ENCODE measurements at regions not wholly inside any gene's neighbourhood (a gene's known extent, or its start where the extent isn't known, plus 50 kb on each side); places are given as distances from the start of the nearest gene placed in this dataset.
"Not testable (repeated sequence)": the region's sequence is repeated elsewhere in the genome, so short reads cannot be mapped to it uniquely, and the experiment has no call there.

DNA sequence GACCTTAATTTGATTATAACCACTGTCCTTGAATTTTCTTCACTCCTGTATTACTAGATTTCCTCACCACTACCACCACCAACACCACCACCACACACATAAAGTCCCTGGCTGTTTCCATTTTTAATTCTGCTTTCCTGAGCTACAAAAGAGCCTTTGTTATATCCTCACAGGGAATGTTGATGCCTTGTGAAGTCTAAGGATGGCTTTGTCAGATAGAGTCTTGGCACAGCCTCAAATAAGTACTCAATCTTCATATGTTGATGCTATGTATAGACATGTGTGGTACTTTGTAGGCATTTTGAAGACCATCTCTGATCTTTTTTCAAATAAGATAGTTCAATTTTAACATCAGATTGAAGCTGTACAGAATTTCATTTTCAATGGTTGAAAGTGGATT, 1016.7 kb upstream of the LCORL start:
- DNase-seq (ENCODE audit: low spot score) = no peak

GRCh38 chr4:19033816-19034733, 1012.5 kb upstream of the LCORL start:
- no peak for DNase-seq (ENCODE audit: low spot score)

GRCh38 chr4:19030536-19030935, 1009.0 kb upstream of the LCORL start:
- DNase-seq (ENCODE audit: low spot score) = no peak

- DNase-seq (ENCODE audit: low spot score) = no peak
Measured at GRCh38 chr4:19030048-19030447, 1008.5 kb upstream of the LCORL start.

GRCh38 chr4:19026281-19026680, 1004.7 kb upstream of the LCORL start:
- DNase-seq (ENCODE audit: low spot score) = no peak

GRCh38 chr4:19025031-19025430, 1003.5 kb upstream of the LCORL start:
- no peak for DNase-seq (ENCODE audit: low spot score)

GRCh38 chr4:19024047-19024446, 1002.5 kb upstream of the LCORL start:
- DNase-seq (ENCODE audit: low spot score) = no peak

GRCh38 chr4:19021617-19022016, 1000.1 kb upstream of the LCORL start:
- no peak for DNase-seq (ENCODE audit: low spot score)

DNA sequence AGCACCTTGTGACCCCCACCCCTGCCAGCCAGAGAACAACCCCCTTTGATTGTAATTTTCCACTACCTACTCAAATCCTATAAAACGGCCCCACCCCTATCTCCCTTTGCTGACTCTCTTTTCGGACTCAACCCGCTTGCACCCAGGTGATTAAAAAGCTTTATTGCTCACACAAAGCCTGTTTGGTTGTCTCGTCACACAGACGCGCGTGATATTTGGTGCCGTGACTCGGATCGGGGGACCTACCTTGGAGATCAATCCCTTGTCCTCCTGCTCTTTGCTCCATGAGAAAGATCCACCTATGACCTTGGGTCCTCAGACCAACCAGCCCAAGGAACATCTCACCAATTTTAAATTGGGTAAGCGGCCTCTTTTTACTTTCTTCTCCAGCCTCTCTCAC, 995.0 kb upstream of the LCORL start:
- DNase-seq (ENCODE audit: low spot score) = not testable (repeated sequence)

GRCh38 chr4:19014594-19014993, 993.0 kb upstream of the LCORL start:
- no peak for DNase-seq (ENCODE audit: low spot score)

DNA sequence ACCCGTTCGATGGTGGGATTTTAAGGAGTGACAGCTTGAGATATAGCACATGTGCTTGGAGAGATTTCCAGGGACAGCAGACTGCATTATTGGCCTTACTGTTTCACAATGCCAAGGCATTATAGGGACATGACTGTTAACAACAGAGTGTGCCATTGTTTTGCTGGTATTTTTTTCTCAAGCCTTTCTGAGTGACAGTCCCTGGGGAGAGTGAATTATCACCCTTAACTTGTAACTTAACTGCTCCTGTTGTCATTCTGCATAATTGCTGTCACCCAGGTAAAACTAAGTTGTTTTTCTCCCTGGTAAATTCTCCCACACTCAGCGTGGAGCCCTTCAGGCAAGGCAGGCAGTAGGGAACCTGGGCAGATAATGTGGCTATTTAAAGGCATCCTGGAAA, 989.2 kb upstream of the LCORL start:
- no peak for DNase-seq (ENCODE audit: low spot score)

DNA sequence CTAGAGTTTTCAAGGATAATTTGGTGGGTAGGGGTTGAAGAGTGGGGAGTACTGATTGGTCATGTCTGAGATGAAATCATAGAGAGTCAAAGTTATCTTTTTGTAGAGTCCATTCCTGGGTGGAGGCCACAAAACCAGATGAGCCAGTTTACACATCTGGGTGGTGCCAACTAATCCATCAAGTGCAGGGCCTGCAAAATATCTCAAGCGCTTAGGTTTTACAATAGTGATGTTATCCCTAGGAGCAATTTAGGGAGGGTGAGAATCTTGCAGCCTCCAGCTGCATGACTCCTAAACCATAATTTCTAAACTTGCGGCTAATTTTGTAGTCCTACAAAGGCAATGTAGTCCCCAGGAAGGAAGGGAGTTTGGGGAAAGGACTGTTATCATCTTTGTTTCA, 988.3 kb upstream of the LCORL start:
- DNase-seq (ENCODE audit: low spot score) = no peak

- DNase-seq (ENCODE audit: low spot score) = no peak
Measured at GRCh38 chr4:19005211-19005610, 983.7 kb upstream of the LCORL start.

- no peak for DNase-seq (ENCODE audit: low spot score)
Measured at GRCh38 chr4:19002170-19002569, 980.6 kb upstream of the LCORL start.

DNA sequence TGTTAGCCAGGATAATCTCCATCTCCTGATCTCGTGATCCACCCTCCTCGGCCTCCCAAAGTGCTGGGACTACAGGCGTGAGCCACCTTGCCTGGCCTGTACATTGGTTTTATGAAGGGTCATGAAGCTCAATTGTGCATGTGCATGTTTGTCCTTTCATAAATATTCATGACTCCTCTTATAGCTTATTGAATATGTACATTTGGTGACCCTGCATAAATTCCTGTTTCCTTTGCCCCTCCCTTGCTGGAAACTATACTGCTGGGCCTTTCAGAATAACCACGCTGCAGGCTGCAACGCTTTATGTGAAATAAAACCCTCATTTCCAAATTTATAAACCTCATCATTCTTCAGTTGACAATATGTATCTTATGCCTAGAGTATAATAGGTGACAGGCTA, 978.0 kb upstream of the LCORL start:
- DNase-seq (ENCODE audit: low spot score) = no peak

- DNase-seq (ENCODE audit: low spot score) = no peak
Measured at GRCh38 chr4:18981234-18981615, 959.7 kb upstream of the LCORL start.

DNA sequence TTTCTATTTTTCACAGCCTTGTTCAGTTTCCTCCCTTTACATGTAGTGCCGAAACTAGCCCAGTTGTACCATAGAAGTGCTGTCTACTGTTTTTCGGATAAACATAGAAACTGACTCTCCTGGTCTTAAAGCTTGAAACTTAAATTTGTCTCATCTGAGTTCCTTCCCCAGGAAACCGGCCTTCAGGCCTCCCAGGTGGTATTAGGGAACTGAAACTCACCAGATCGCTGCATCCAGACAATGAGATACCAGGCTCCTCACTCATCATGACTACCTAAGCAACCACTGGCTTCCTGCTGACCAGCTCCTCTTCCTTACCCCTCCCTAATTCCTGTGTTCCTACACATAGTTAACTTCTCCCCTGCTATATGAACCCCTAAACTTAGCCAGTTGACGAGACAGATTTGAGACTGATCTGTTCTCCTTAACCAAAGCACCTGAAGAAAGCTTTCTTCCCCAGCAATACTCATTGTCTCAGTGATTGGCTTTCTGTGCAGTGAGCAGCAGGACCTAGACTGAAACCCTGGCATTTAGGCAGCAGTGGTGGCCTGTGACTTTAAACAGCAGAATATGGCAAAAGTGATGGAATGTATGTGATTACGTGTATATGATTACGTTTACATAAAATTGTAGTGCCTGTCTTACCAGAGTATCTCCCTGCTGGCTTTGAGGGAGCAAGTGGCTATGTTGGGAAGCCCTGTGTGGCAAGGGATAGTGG, 959.1 kb upstream of the LCORL start:
- no peak for DNase-seq (ENCODE audit: low spot score)

- no peak for DNase-seq (ENCODE audit: low spot score)
Measured at GRCh38 chr4:18976884-18977283, 955.3 kb upstream of the LCORL start.

GRCh38 chr4:18975916-18976808, 954.6 kb upstream of the LCORL start:
- no peak for DNase-seq (ENCODE audit: low spot score)

DNA sequence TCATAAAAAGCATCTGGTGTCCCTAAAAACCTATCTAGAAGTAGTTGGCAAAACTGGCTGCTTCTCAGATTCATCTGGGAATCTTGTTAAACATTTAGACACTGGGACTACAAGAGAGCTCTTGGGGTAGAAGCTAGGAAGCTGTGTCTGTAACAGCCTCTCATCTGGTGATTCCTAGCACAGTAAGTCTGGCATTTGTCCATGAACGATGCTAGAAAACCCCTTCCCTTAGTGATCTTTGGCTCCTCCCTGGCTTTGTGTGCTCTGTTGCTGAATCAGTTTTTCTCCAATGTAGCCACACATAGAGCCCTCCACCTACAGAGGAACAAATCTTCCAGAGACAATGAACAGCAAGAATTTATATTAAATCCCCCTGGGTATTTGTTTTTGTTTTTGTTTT, 951.7 kb upstream of the LCORL start:
- DNase-seq (ENCODE audit: low spot score) = no peak

DNA sequence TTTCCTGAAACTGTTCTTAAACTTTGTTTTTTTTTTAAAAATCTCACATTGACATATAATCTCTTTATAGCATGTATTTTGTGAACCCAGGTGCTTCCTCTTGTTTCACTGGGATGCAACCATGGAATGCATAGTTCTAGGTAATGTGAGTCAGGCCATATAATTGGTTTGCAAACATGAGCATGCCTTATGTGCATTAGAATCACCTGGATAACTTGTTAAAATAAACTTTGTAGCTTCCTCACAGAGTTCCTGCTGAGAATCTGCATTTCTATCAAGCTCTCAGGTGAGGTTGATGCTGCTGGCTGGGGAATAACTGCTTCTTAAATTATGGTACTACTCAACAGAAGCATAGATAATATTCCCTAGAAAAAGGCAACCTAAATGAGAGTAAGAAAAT, 940.3 kb upstream of the LCORL start:
- DNase-seq (ENCODE audit: low spot score) = no peak

GRCh38 chr4:18961266-18961665, 939.7 kb upstream of the LCORL start:
- no peak for DNase-seq (ENCODE audit: low spot score)

Data from CD4-positive, alpha-beta T cell treated with Interleukin-15 for 4 hours (primary cell).